ENCODE measurements at regions not wholly inside any gene's neighbourhood (a gene's known extent, or its start where the extent isn't known, plus 50 kb on each side); places are given as distances from the start of the nearest gene placed in this dataset.

GRCh38 chr12:114491916-114492315 lies 86.0 kb upstream of the TBX5 start:
- Histone ChIP-seq H3K4ac (replicated peaks; ENCODE audit: insufficient read length, low read depth, low read length) (no peak overlapping the region), H2AFZ (ENCODE audit: low read length) (no peak overlapping the region), H3K23me2 (ENCODE audit: low read depth, low read length) (no peaks in the 10 kb centered on the region), H3K4me2 (ENCODE audit: insufficient read depth in 1 of 2, low read depth in 2 of 2, low read length in 2 of 2) (no peak overlapping the region), H3K4me1 (replicated peaks in 1 of 4; ENCODE audit: control insufficient read depth in 3 of 4, insufficient read depth in 4 of 4, low read length in 3 of 4) (no peaks in the 10 kb centered on the region), H3K79me1 (ENCODE audit: low read depth, low read length) (no peaks in the 10 kb centered on the region), H2BK20ac (ENCODE audit: low read length) (no peak overlapping the region), H3K56ac (replicated peaks; ENCODE audit: insufficient read length, low read depth, low read length) (no peak overlapping the region), H3K27me3 (replicated peaks in 1 of 4; ENCODE audit: control insufficient read depth in 3 of 4, extremely low read depth in 1 of 4, insufficient read depth in 3 of 4, low read length in 3 of 4) (peaks cover 0 to 3% (median 1%) of the 10 kb centered on the region in 4 experiments; a peak in 2 of 7 replicates), H2BK5ac (ENCODE audit: low read depth, low read length) (no peak overlapping the region), H3K79me2 (ENCODE audit: control insufficient read depth in 1 of 2, insufficient read depth in 2 of 2, low read length in 2 of 2) (no peaks in the 10 kb centered on the region), H2BK120ac (replicated peaks; ENCODE audit: low read depth, low read length) (no peak overlapping the region), H3K27ac (ENCODE audit: low read depth, low read length) (no peak overlapping the region), H4K5ac (ENCODE audit: insufficient read length, low read depth, low read length) (no peak overlapping the region), H3K23ac (ENCODE audit: insufficient read length) (no peak overlapping the region), H4K20me1 (replicated peaks in 1 of 2; ENCODE audit: control insufficient read depth in 1 of 2, insufficient read depth in 2 of 2, low read length in 2 of 2) (no peaks in the 10 kb centered on the region), H4K8ac (ENCODE audit: extremely low read depth, insufficient read depth, low read length) (no peak overlapping the region), H3K18ac (ENCODE audit: extremely low read depth, low read length) (no peak overlapping the region), H3K9ac (replicated peaks in 1 of 4; ENCODE audit: extremely low read depth in 1 of 4, low read depth in 3 of 4, low read length in 3 of 4) (no peak overlapping the region), H2BK15ac (ENCODE audit: low read length) (no peak overlapping the region), H3K36me3 (ENCODE audit: control insufficient read depth in 2 of 4, insufficient read depth in 4 of 4, low read length in 3 of 4) (no peaks in the 10 kb centered on the region), H2AK5ac (ENCODE audit: low read depth, low read length) (no peak overlapping the region), H3K14ac (ENCODE audit: insufficient read length) (no peak overlapping the region), H3K9me3 (ENCODE audit: insufficient read depth in 2 of 2, low read depth in 1 of 2, low read length in 1 of 2) (no peaks in the 10 kb centered on the region), H2BK12ac (ENCODE audit: low read depth, low read length) (no peak overlapping the region), H4K91ac (replicated peaks; ENCODE audit: insufficient read length, low read length) (no peak overlapping the region), H3K4me3 (ENCODE audit: extremely low read depth in 1 of 4, insufficient read depth in 2 of 4, low read depth in 3 of 4, low read length in 4 of 4) (no peak overlapping the region)
- FAIRE-seq (no peak), DNase-seq (ENCODE audit: low read depth in 1 of 2, low spot score in 2 of 2) (no peak)
- ChIA-PET POLR2A (ENCODE audit: partially characterized antibody) (no interaction called here), CTCF (ENCODE audit: partially characterized antibody) (interaction anchor here (0.7 to 11.3 kb wide), 3 partner anchors 11 to 20 kb away, joined by 3 to 51 read pairs (median 10); no protein-coding TSS in a partner anchor)
- 85% methylated on average over 3 of the region's 3 CpGs; no CpG with 5 or more reads in 1 of the 2 experiments for WGBS, 2 experiments (ENCODE audit: extremely low coverage in 1 of 2, insufficient coverage in 1 of 2, insufficient read length in 1 of 2, insufficient replicate concordance in 2 of 2, low coverage in 1 of 2, low lambda C conversion rate in 2 of 2, missing lambda C conversion rate in 1 of 2)
- TF ChIP-seq CHD1 (IDR thresholded peaks at IDR 0.05; ENCODE audit: low read depth, low read length) (no peak), TAF7 (optimal IDR thresholded peaks at IDR 0.05; ENCODE audit: borderline replicate concordance, low read depth, low read length) (no peak), GABPA (IDR thresholded peaks at IDR 0.05; ENCODE audit: borderline replicate concordance, insufficient read depth, low read length) (no peak), ATF3 (IDR thresholded peaks at IDR 0.05; ENCODE audit: insufficient read depth, low read depth, low read length) (no peak), SIN3A (conservative IDR thresholded peaks at IDR 0.05 in 1 of 2, IDR thresholded peaks at IDR 0.05 in 1 of 2; ENCODE audit: low read depth in 1 of 2, low read length in 2 of 2) (no peak)
